Coronary artery (tissue), 2 donors: ENCODE measurements at regions not wholly inside any gene's neighbourhood (a gene's known extent, or its start where the extent isn't known, plus 50 kb on each side); places are given as distances from the start of the nearest gene placed in this dataset.

Source experiments
- DNase-seq: peaks from one replicate; pipeline ENCODE4 v3.0.0-alpha.2; 2017; ENCODE audit warnings: low spot score
- H3K27ac ChIP-seq, 2 donors: fragments of 200-600 bp; sonication (generic); one replicate each; pipeline ENCODE4 v1.5.1; 2016 to 2019
- H3K4me3 ChIP-seq: fragments of 200-600 bp; sonication (generic); 2 replicates; pipeline ENCODE4 v1.5.1; 2016; ENCODE audit warnings: mild to moderate bottlenecking, moderate library complexity
- CTCF ChIP-seq: fragments of 200-600 bp; sonication (generic); IDR thresholded peaks from one replicate; pipeline ENCODE4 v1.5.1; 2019; ENCODE audit warnings: antibody characterized with exemption

DNA sequence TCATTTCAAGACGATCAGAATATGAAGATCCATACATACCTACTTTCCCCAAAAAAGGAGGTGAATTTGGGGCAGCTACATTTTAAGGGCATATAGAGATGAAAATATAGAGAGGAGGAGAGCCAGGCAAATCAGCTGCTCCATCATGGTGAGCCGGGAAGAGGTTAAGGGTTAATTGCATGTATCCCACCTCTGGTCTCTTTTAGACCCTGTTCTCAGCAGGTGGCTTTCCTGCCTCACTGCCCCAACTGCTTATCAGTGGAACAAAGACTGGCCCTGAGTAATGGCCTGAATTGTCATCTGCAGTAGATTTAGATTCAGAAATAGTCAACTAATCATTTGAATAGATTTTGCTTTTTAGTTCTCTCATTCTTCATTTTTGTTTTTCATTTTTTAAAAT lies 206.6 kb downstream of the SPRY2 start:
- no peak overlapping the region for H3K4me3 ChIP-seq
- peak overlapping the region; percentile 77 to 92 for H3K27ac ChIP-seq
- DNase-seq: no peak
- no peak for TF ChIP-seq CTCF

- H3K4me3 ChIP-seq: peak overlapping the region; percentile 63
- DNase-seq: no peak
- TF ChIP-seq CTCF: no peak
- H3K27ac ChIP-seq: peak overlapping the region; percentile 77 to 92
Measured at GRCh38 chr13:80133631-80134261, 207.2 kb downstream of the SPRY2 start.

GRCh38 chr13:80132741-80133601 lies 208.0 kb downstream of the SPRY2 start:
- H3K4me3 ChIP-seq: peak overlapping the region; percentile 63
- TF ChIP-seq CTCF: no peak
- peak overlapping the region; percentile 77 to 92 for H3K27ac ChIP-seq
- peak; percentile 86 for DNase-seq

- peak overlapping the region; percentile 37 to 77 for H3K27ac ChIP-seq
- TF ChIP-seq CTCF: no peak
- peak; percentile 76 for DNase-seq
- peak overlapping the region; percentile 21 for H3K4me3 ChIP-seq
Measured at GRCh38 chr13:80131204-80131603, 209.7 kb downstream of the SPRY2 start.

- no peak for TF ChIP-seq CTCF
- no peak overlapping the region for H3K27ac ChIP-seq
- no peak for DNase-seq
Measured at GRCh38 chr13:80126389-80127068, 214.4 kb downstream of the SPRY2 start.

DNA sequence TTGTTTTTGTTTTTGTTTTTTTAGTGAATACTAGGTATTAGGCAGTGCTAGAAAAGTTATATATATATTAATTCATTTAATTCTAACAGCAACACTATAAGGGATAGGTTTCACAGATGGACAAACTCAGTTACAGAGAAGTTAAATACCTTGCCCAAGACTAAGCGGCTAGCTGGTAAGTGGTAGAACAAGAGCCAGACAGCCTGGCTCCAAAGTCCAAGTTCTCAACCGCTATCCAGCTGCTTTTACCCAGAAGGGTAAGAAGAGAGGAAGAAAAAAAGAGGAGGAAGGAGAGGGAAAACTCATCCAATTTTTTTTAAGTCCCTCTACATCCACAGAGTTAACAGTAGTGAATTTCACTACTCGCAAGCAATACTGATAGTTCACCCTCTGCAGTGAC lies 217.0 kb downstream of the SPRY2 start:
- TF ChIP-seq CTCF: no peak
- H3K4me3 ChIP-seq: no peak overlapping the region
- no peak overlapping the region for H3K27ac ChIP-seq
- no peak for DNase-seq

More at GRCh38 chr13:80126389-80127068, 214.4 kb downstream of the SPRY2 start:
- no peak overlapping the region for H3K4me3 ChIP-seq
